Progenitor cell of endocrine pancreas (in vitro differentiated cells): ENCODE measurements at regions not wholly inside any gene's neighbourhood (a gene's known extent, or its start where the extent isn't known, plus 50 kb on each side); places are given as distances from the start of the nearest gene placed in this dataset.
"Not testable (repeated sequence)": the region's sequence is repeated elsewhere in the genome, so short reads cannot be mapped to it uniquely, and the experiment has no call there.

Experiments used
- DNase-seq: peaks from one replicate; pipeline ENCODE4 v3.0.0; 2021; ENCODE audit warnings: low spot score; ENCODE audit not compliant: unreplicated experiment
- H3K27ac Mint-ChIP-seq: 2 replicates; pipeline ENCODE4 v1.8.0; 2021; ENCODE audit warnings: mild to moderate bottlenecking, moderate library complexity, mixed read lengths
- H3K27me3 Mint-ChIP-seq: 2 replicates; pipeline ENCODE4 v1.8.0; 2021; ENCODE audit warnings: mixed read lengths
- H3K36me3 Mint-ChIP-seq: 2 replicates; pipeline ENCODE4 v1.8.0; 2022; ENCODE audit warnings: mixed read lengths; ENCODE audit not compliant: insufficient read depth
- H3K4me1 Mint-ChIP-seq: 2 replicates; pipeline ENCODE4 v1.8.0; 2021; ENCODE audit warnings: low read depth, mixed read lengths
- H3K4me3 Mint-ChIP-seq: 2 replicates; pipeline ENCODE4 v1.8.0; 2021; ENCODE audit warnings: low read depth, mild to moderate bottlenecking, moderate library complexity, mixed read lengths
- H3K9me3 Mint-ChIP-seq: 2 replicates; pipeline ENCODE4 v1.8.0; 2021; ENCODE audit warnings: low read depth, mixed read lengths
- TF ChIP-seq, protein P1 (sequence below): fragments of 200-600 bp; sonication (generic); IDR thresholded peaks from one replicate; pipeline ENCODE4 v1.5.0; 2021; ENCODE audit warnings: antibody characterized with exemption, mild to moderate bottlenecking; ENCODE audit not compliant: unreplicated experiment

DNA sequence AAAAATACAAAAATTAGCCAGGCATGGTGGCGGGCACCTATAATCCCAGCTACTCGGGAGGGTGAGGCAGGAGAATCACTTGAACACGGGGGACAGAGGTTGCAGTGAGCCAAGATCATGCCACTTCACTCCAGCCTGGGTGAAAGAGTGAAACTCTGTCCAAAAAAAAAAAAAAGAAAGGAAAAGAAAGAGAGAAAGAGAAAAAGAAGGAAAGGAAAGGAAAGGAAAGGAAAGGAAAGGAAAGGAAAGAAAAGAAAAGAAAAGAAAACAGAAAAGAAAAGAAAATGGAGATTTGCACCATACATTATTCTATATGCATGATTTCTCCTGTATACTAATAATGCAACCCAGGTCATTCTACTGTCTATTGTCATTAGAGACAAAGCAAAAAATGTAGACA is 421.5 kb downstream of the PCDH19 start:
- not testable (repeated sequence) for H3K9me3 Mint-ChIP-seq, H3K4me3 Mint-ChIP-seq, H3K27ac Mint-ChIP-seq, DNase-seq, H3K36me3 Mint-ChIP-seq, H3K27me3 Mint-ChIP-seq, H3K4me1 Mint-ChIP-seq

DNA sequence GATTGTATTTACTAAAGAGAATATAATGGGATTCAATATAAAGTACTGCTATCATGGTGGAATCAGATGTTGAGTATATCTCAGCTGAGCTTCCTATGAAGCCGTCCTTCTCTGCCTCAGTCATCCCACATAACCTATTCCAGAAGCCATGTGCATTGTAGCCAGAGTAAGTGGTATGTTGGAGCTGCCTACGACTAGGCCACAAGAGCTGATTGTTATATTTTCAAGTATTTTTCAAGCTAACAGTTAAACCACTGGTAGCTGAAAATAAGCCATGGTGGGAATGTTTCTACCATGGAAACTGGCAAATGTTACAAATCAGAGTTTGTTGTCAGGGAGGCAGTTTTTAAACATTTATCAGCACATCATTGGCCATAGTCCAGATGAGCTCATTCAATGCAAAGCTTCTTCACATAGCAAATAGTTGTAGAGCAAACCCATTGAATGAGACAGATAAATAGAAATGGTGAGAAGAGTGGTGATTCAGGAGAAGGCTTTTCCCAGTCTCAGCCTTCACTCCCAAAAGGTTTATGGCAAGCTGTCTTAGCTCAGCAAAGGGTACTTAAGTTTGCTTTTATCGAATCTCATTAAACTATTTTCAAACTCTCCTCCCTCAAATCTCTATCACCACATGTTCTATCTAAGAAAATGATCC is 436.4 kb downstream of the PCDH19 start:
- Mint-ChIP-seq H3K4me1 (no peaks in the 10 kb centered on the region), H3K4me3 (no peak overlapping the region), H3K27me3 (no peaks in the 10 kb centered on the region), H3K9me3 (no peaks in the 10 kb centered on the region), H3K27ac (no peak overlapping the region), H3K36me3 (no peaks in the 10 kb centered on the region)
- no peak for DNase-seq
- TF ChIP-seq, protein P1, sequence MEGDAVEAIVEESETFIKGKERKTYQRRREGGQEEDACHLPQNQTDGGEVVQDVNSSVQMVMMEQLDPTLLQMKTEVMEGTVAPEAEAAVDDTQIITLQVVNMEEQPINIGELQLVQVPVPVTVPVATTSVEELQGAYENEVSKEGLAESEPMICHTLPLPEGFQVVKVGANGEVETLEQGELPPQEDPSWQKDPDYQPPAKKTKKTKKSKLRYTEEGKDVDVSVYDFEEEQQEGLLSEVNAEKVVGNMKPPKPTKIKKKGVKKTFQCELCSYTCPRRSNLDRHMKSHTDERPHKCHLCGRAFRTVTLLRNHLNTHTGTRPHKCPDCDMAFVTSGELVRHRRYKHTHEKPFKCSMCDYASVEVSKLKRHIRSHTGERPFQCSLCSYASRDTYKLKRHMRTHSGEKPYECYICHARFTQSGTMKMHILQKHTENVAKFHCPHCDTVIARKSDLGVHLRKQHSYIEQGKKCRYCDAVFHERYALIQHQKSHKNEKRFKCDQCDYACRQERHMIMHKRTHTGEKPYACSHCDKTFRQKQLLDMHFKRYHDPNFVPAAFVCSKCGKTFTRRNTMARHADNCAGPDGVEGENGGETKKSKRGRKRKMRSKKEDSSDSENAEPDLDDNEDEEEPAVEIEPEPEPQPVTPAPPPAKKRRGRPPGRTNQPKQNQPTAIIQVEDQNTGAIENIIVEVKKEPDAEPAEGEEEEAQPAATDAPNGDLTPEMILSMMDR = no peak

DNA sequence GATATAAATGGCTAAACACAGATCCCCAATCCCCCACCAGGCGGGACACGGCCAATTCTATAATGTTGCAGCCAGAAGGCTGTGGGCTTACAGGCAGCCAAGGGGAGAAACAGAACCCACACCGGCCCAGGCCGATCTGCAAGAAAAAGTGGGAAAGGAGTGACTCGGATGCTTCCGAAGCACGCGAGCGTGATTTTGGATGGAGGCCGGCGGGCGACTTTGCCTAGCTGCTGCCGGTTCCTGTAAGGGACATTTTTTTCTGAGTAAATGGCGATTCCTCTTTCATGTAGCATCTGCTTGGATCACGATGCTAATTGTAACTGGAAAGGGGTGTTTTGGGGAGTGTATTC is 470.2 kb downstream of the PCDH19 start:
- no peak for DNase-seq
- Mint-ChIP-seq H3K27ac (no peak overlapping the region), H3K9me3 (no peaks in the 10 kb centered on the region), H3K36me3 (no peaks in the 10 kb centered on the region), H3K4me3 (no peak overlapping the region), H3K27me3 (peaks cover 45% of the 10 kb centered on the region), H3K4me1 (no peaks in the 10 kb centered on the region)
- TF ChIP-seq, protein P1 = no peak

DNA sequence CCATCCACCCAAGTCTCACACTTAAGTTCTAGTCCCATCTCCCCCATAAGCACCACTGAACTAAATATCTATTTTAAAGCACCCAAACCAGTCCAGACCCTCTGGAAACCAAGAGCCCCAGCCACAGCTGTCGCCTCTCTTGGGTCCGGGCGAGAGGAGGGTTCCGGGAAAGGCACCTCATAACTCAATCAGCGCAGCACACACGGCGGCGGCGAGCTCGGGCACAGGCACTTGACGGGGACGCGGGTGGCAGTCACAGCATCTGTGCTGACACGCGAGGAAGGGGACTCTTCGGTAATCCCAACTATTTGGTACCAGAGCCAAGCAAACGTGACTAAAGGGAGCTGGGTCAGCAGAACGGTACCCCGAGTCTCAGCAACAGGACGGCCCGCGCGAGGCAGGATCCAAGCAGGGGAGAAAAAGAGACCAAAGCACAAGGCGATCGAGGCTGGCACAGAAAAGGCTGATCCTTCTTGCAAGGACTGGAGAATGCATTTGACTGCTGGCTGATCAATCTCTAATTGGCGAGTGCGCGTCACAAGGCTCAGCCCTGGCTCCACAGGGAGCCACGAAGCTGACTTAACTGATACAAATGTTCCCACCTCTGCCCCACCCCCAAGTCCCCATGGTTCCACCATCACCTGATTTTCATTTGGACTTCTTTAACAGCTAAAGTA is 470.7 kb downstream of the PCDH19 start:
- not testable (repeated sequence) for H3K4me3 Mint-ChIP-seq, H3K27ac Mint-ChIP-seq, H3K9me3 Mint-ChIP-seq, DNase-seq, H3K36me3 Mint-ChIP-seq, H3K4me1 Mint-ChIP-seq
- H3K27me3 Mint-ChIP-seq = peaks cover 46% of the 10 kb centered on the region

DNA sequence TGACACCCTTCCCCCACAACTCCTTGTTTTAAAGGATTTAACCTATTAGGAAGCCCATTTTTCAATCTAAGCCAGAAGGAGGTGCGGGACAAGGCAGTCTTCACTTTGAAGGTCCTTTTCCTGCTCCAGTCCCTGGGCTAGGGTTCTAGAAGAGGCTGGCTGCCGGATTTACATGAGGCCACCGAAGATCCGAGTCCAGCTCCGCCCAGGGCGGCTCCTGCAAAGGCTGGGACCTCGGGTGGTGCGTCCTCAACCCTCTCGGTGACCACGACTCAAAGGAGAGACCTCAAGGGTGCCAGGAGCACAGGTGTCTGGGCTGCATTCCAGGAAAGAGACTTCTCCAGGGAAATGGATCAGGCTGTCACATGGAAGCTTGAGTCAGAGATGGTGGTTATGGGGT is 471.6 kb downstream of the PCDH19 start:
- Mint-ChIP-seq H3K9me3 (no peaks in the 10 kb centered on the region), H3K4me1 (no peaks in the 10 kb centered on the region), H3K36me3 (no peaks in the 10 kb centered on the region), H3K27ac (no peak overlapping the region), H3K27me3 (peaks cover 43% of the 10 kb centered on the region), H3K4me3 (no peak overlapping the region)
- no peak for DNase-seq
- TF ChIP-seq, protein P1 = no peak

DNA sequence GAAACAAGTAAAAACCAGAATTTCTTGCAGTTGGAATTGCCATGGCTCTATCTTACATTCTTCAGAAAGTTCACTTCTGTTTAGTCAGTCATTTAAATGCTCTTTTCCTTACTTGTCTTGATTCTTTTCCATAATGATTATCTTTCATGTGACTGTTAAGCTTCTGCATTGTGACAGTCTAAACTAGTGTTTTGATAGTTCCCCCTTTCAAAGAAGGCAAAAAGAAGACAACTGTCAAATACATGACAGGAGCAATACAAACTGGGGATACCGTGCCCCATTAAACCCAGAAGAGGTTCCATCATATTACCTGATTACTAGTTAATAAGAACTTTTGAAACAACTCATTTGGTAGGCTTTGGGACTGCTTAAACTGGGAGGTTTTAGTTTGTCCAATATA is 476.2 kb downstream of the PCDH19 start:
- TF ChIP-seq, protein P1 = no peak
- DNase-seq = no peak
- H3K36me3 Mint-ChIP-seq = no peaks in the 10 kb centered on the region

More for the DNA sequence above, 476.2 kb downstream of the PCDH19 start:
- peaks cover 51% of the 10 kb centered on the region for H3K27me3 Mint-ChIP-seq
- no peaks in the 10 kb centered on the region for H3K4me1 Mint-ChIP-seq
- H3K4me3 Mint-ChIP-seq = no peak overlapping the region
- no peak overlapping the region for H3K27ac Mint-ChIP-seq
- H3K9me3 Mint-ChIP-seq = no peaks in the 10 kb centered on the region
